Retinal pigment epithelial cell (primary cell): ENCODE measurements at regions not wholly inside any gene's neighbourhood (a gene's known extent, or its start where the extent isn't known, plus 50 kb on each side); places are given as distances from the start of the nearest gene placed in this dataset.

Experiments
- DNase-seq: peaks from one replicate; pipeline ENCODE4 v3.0.0-alpha.2; 2010; ENCODE audit warnings: low read depth
- H3K4me3 ChIP-seq: 2 replicates; pipeline ENCODE4 v1.5.1; 2011; ENCODE audit warnings: mild to moderate bottlenecking, low read length, control low read depth, moderate library complexity
- TF ChIP-seq, protein P1 (sequence below): conservative IDR thresholded peaks from 2 replicates; pipeline ENCODE4 v1.5.1; 2011; ENCODE audit warnings: low read depth, low read length, control low read depth, inconsistent platforms

DNA sequence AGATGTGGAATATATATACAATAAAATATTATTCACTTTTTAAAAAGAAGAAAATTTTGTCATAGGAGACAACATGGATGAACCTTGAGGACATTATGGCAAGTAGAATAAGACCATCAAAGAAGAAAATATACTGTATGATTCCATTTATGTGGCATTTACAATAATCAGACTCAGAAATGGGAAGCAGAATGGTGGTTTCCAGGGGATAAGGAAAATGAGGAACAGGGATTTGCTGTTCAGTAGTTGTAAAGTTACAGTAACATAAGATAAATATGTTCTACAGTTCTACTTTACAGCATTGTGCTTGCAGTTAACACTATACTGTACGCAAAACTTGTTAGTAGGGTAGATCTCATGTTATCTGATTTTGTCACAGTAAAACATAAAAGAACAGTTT, 1271.0 kb downstream of the LRFN5 start:
- no peak overlapping the region for H3K4me3 ChIP-seq
- DNase-seq, result no peak
- TF ChIP-seq, protein P1, sequence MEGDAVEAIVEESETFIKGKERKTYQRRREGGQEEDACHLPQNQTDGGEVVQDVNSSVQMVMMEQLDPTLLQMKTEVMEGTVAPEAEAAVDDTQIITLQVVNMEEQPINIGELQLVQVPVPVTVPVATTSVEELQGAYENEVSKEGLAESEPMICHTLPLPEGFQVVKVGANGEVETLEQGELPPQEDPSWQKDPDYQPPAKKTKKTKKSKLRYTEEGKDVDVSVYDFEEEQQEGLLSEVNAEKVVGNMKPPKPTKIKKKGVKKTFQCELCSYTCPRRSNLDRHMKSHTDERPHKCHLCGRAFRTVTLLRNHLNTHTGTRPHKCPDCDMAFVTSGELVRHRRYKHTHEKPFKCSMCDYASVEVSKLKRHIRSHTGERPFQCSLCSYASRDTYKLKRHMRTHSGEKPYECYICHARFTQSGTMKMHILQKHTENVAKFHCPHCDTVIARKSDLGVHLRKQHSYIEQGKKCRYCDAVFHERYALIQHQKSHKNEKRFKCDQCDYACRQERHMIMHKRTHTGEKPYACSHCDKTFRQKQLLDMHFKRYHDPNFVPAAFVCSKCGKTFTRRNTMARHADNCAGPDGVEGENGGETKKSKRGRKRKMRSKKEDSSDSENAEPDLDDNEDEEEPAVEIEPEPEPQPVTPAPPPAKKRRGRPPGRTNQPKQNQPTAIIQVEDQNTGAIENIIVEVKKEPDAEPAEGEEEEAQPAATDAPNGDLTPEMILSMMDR, result no peak

DNA sequence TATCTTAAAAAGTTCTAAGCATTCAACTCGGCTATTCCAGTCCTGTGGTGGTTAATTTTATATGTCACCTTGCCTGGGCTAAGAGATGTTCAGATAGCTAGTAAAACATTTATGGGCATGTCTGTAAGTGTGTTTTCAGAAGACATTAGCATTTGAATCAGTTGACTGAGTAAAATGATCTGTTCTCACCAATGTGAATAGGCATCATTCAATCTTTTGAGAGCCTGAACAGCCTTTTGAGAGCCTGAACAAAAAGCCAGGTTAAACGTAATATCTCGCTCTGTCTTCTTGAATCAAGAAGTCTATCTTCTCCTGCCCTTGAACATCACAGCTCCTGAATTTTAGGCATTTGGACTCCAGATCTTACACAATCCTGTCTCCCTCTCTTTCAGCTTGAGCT, 1266.1 kb downstream of the LRFN5 start:
- no peak for DNase-seq

DNA sequence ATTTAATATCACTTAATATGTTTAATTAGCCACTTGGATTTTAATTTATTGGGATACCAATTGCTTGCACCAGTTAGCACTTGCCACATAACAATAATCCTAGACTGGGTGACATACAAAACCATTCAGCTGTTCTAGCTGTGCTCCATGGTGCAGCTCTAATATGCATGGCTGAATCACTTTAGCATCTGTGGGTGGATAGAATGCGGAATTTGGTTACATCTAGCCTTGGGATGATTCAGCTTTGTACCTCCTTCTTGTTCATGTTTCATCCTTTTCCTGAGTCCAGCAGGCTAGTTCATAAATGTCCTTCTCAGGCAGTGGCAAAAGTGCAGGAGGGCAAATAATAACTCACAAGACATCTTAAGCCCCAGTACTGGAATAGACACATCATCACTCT, 1263.0 kb downstream of the LRFN5 start:
- TF ChIP-seq, protein P1, result no peak
- no peak overlapping the region for H3K4me3 ChIP-seq
- no peak for DNase-seq

More for the DNA sequence above, 1266.1 kb downstream of the LRFN5 start:
- no peak overlapping the region for H3K4me3 ChIP-seq
- TF ChIP-seq, protein P1, result no peak

DNA sequence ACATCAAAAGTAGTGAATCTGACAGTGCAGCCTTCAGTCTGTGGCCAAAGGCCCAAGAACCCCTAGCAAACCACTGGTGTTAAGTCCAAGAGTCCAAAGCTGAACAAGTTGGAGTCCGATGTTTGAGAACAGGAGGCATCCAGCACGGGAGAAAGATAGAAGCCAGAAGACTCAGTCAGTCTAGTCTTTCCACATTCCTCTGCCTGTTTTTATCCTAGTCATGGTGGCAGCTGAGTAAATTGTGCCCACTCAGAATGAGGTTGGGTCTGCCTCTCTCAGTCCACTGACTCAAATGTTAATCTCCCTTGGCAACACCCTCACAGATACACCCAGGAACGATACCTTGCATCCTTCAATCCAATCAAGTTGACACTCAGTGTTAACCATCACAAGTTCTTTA, 1255.4 kb downstream of the LRFN5 start:
- TF ChIP-seq, protein P1, result no peak
- no peak for DNase-seq
- no peak overlapping the region for H3K4me3 ChIP-seq

DNA sequence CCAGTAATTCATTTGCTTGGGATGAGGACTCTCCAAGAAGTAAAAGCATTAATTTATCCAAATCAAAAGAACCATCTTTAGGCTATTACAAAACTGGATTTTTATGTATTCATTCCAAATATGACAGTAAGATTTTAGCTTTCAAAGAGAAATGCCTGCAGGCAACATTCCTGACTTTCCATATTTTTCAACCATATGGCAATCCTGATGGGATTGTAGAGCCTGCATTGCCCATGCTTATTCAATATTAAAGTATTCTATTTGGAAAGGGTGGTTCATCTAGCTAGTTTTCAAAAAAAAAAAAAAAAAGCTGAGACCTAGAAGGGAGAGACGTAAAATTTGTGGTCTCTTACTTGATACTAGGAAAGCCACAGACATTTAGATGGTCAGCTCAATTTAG, 1253.7 kb downstream of the LRFN5 start:
- TF ChIP-seq, protein P1, result no peak
- no peak for DNase-seq
- no peak overlapping the region for H3K4me3 ChIP-seq

DNA sequence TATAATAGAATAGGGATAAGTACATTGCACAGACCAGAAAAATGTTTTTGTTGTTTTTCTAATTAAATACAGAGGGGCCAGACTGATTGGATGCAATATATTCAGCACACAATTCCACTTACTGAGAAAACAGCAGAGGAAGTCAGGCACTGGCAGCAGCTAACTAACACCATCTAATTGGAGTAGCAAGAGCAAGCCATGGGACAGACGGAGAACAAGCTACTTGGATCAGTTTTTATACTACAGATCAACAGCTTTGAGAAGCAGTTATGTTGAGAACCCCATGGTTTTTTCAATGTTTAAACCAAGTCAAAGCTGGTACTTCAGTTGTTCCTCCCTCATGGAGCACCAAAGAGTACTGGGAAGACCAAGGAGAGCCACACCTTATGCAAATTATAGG, 1249.4 kb downstream of the LRFN5 start:
- no peak overlapping the region for H3K4me3 ChIP-seq
- TF ChIP-seq, protein P1, result no peak
- no peak for DNase-seq

DNA sequence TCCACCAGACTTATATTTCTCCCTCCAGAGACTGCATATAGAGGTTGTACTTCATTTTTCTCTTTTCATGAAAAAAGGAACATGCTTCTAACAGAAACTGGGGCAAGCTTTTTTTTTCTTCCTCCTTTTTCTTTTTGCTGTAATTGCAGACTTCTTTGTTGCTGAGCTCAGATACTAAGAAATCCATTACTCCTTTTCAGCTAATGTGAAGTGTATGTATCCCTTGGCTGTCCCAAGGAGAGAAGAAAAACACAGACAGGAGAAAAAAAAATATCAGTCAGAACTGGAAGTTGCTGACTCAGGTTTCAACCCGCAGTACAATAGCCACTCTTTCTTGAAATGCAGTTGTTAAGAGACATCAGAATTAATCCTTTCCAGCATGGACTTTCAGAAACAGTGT, 1248.4 kb downstream of the LRFN5 start:
- TF ChIP-seq, protein P1, result no peak
- H3K4me3 ChIP-seq, result no peak overlapping the region
- no peak for DNase-seq
